Motor neuron (in vitro differentiated cells): ENCODE measurements at regions not wholly inside any gene's neighbourhood (a gene's known extent, or its start where the extent isn't known, plus 50 kb on each side); places are given as distances from the start of the nearest gene placed in this dataset.
A peak's percentile ranks its signal among the peaks of the same experiment; 100 is the strongest.
"Not testable (repeated sequence)": the region's sequence is repeated elsewhere in the genome, so short reads cannot be mapped to it uniquely, and the experiment has no call there.

Source experiments
- ATAC-seq, 8 experiments: fragments of 200-7000 bp; cut with Tn5 transposase; replicated peaks in 6 of 8; 2 replicates each; pipeline ENCODE4 v1.8.0; 2021; ENCODE audit warnings: mild to moderate bottlenecking in 8 of 8, moderate library complexity in 8 of 8
- H3K27ac ChIP-seq, 2 donors: fragments of 250-450 bp; sonication (Bioruptor Pico); 2 replicates each; pipeline ENCODE4 v1.9.0; 2021; ENCODE audit warnings: antibody characterized with exemption in 2 of 2, mild to moderate bottlenecking in 2 of 2, moderate library complexity in 1 of 2
- H3K4me1 ChIP-seq, 2 donors: fragments of 250-450 bp; sonication (Bioruptor Pico); replicated peaks in 1 of 2; 2 replicates each; pipeline ENCODE4 v1.6.1; 2021; ENCODE audit warnings: antibody characterized with exemption in 2 of 2, mild to moderate bottlenecking in 2 of 2, moderate library complexity in 1 of 2
- H3K4me3 ChIP-seq, 5 donors: fragments of 250-450 bp; sonication (Bioruptor Pico); 2 replicates each; pipeline ENCODE4 v1.9.0; 2021; ENCODE audit warnings: antibody characterized with exemption in 5 of 5, mild to moderate bottlenecking in 5 of 5, moderate library complexity in 4 of 5
- WGBS, 10 experiments: fragments of 450-650 bp; shearing (Covaris generic); methylation state at CpG; one replicate each; pipeline ENCODE4 v1.0.0; 2022; 5-methylcytosine and 5-hydroxymethylcytosine counted together
- in situ Hi-C, 9 experiments: fragments of 400-800 bp; cut with MboI; loops; one replicate each; pipeline ENCODE4 v1.15.0; 2021; ENCODE audit warnings: low sequenced_read_pairs in 9 of 9, low pct_unique_long_range_greater_than_20kb in 2 of 9; ENCODE audit not compliant: unreplicated experiment in 9 of 9

GRCh38 chr15:61336026-61336638 is 107.0 kb upstream of the RORA start:
- 0 to 83% (median 64%) methylated on average over 1 to 3 of the region's 3 CpGs; no CpG with 5 or more reads in 1 of the 10 experiments for WGBS, 10 experiments
- H3K27ac ChIP-seq: no peak overlapping the region
- no peak for ATAC-seq
- no peaks in the 10 kb centered on the region for H3K4me1 ChIP-seq
- in situ Hi-C loops: no loop called here
- no peak overlapping the region for H3K4me3 ChIP-seq

- ATAC-seq, H3K4me1 ChIP-seq, H3K4me3 ChIP-seq, in situ Hi-C loops, H3K27ac ChIP-seq: not testable (repeated sequence)
- 67 to 100% (median 93%) methylated on average over 1 to 5 of the region's 5 CpGs; no CpG with 5 or more reads in 3 of the 10 experiments for WGBS, 10 experiments
Observed at GRCh38 chr15:61334714-61335113, 105.6 kb upstream of the RORA start.

- ATAC-seq: no peak
- Histone ChIP-seq H3K27ac (no peak overlapping the region), H3K4me1 (no peaks in the 10 kb centered on the region), H3K4me3 (no peak overlapping the region)
- in situ Hi-C loops: no loop called here
- 44 to 97% (median 77%) methylated on average over 3 of the region's 3 CpGs for WGBS, 10 experiments
Observed at GRCh38 chr15:61331019-61331418, 101.9 kb upstream of the RORA start.

- in situ Hi-C loops: no loop called here
- peak in 1 of 8 experiments; percentile 90 for ATAC-seq
- no peak overlapping the region for H3K27ac ChIP-seq
- H3K4me3 ChIP-seq: no peak overlapping the region
- no peaks in the 10 kb centered on the region for H3K4me1 ChIP-seq
- WGBS, 10 experiments: 0 to 100% (median 63%) methylated on average over 1 to 6 of the region's 8 CpGs
Observed at GRCh38 chr15:61327019-61327631, 98.0 kb upstream of the RORA start.

GRCh38 chr15:61319892-61320291 is 90.8 kb upstream of the RORA start:
- in situ Hi-C loops: no loop called here
- WGBS, 10 experiments: 6 to 100% (median 67%) methylated on average over 1 to 2 of the region's 2 CpGs; no CpG with 5 or more reads in 1 of the 10 experiments
- Histone ChIP-seq H3K4me3 (no peak overlapping the region), H3K27ac (no peak overlapping the region), H3K4me1 (peaks cover 0 to 3% of the 10 kb centered on the region in 2 donors)
- ATAC-seq: no peak

DNA sequence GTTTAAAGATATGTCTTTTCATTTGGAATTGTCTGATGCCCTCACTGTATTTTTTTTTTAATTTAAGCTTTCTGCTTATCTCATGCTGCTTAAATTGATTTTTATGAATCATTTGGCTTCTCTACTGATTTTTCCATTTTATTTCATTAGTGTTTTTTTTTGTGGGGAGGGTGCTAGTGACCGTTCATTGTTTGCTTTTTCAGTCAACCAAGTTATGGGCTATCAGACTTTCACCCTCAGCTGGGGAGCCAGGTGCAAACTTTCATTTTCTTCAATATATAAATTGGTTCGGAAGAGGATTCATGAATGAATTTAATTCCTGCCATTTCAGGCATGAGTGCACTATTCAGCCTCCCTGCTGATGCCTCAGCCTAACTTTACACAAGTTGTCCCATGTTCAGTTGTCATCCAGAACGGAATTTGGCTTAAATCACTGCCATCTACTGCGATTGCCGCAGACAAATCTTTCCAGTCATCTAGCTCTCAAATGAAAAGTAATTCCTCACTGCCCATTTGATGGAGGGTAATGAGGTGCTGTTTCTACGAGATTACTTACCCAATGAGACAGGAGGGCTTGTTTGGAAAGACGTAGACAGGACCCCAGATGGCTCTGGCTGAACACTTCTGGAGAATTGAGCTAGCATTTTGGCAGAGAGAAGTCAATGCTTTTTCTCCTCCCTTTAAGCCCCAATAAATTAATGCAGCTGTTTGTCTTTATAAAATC is 89.9 kb upstream of the RORA start:
- ATAC-seq: no peak

DNA sequence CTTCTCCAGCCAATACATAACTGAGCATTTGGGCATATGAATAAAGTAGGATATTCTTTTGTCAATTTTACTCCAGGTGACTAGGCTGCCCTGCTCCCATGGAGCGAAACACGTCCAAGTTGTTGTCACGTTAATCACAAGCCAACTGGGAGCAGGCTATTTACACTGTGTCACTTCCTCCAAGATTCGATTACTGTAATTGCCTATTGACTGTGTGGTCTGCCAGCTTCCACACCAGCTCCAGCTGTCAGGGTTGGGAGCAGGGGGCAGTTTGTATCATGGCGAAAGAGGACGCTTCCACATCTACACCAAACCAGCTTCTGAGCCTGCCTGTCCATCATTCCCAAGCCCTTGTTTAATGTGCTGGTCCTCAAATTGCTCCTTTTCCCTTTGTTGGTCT is 89.2 kb upstream of the RORA start:
- peak in 3 of 8 experiments; percentile 36 to 75 (median 54) for ATAC-seq
- no peak overlapping the region for H3K4me3 ChIP-seq
- H3K4me1 ChIP-seq: peaks cover 0 to 3% of the 10 kb centered on the region in 2 donors
- no peak overlapping the region for H3K27ac ChIP-seq
- 0 to 87% (median 53%) methylated on average over 1 to 6 of the region's 6 CpGs; no CpG with 5 or more reads in 5 of the 10 experiments for whole genome bisulfite sequencing, 10 experiments
- in situ Hi-C loops: no loop called here

More for the DNA sequence above, 89.9 kb upstream of the RORA start:
- H3K4me3 ChIP-seq: no peak overlapping the region
- no peak overlapping the region for H3K27ac ChIP-seq
- in situ Hi-C loops: no loop called here
- H3K4me1 ChIP-seq: peaks cover 0 to 3% of the 10 kb centered on the region in 2 donors
- 7 to 100% (median 82%) methylated on average over 1 to 7 of the region's 7 CpGs for WGBS, 10 experiments

GRCh38 chr15:61315471-61315870 is 86.4 kb upstream of the RORA start:
- ATAC-seq: no peak
- Histone ChIP-seq H3K4me1 (peaks cover 0 to 3% of the 10 kb centered on the region in 2 donors), H3K4me3 (no peak overlapping the region), H3K27ac (no peak overlapping the region)
- in situ Hi-C loops: no loop called here
- 67 to 100% (median 96%) methylated on average over 1 to 4 of the region's 6 CpGs; no CpG with 5 or more reads in 3 of the 10 experiments for WGBS, 10 experiments

DNA sequence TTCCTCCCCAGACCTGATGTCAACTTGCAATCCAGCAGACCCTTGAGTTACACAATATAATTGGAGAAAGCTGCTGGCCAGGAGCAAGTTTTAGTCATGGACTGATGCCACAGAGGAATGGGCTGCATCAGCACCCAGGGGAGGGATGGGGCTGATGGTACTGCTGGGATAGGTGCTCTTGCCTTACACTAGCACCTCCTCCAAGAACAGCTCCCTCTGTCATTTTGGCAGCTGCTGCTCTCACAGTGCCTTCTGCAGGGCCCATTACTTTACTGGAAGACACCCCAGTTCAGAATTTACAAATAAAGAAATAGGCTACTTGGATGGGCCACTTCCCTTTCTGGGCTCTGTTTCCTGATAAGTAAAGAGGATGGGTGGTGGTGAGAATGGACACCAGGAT is 85.3 kb upstream of the RORA start:
- ATAC-seq: no peak
- H3K27ac ChIP-seq: no peak overlapping the region
- no peak overlapping the region for H3K4me3 ChIP-seq
- peaks cover 0 to 3% of the 10 kb centered on the region in 2 donors for H3K4me1 ChIP-seq
- in situ Hi-C loops: no loop called here

DNA sequence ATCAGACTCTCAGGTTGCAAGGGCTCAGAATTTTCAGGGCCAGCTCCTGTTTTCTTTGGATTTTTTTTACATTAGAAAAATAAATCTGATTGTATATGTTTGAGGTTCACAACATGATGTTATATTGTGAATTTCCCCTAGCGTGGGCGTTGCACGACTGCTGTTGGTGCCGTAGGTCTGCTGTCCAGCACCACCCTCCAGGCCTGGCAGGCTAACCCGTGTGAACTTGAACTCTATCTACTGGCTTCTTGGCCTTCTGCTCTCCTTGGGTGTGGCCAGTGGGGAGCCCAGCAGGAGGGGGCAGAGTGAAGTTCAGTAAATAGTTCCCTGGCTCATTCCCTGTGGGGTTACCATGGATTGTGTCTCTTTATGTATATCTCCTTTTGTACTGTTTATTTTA is 80.5 kb upstream of the RORA start:
- in situ Hi-C loops: no loop called here
- H3K4me3 ChIP-seq: no peak overlapping the region
- WGBS, 10 experiments: 31 to 94% (median 73%) methylated on average over 1 to 5 of the region's 5 CpGs; no CpG with 5 or more reads in 3 of the 10 experiments
- peaks cover 0 to 6% of the 10 kb centered on the region in 2 donors for H3K4me1 ChIP-seq
- no peak for ATAC-seq
- no peak overlapping the region for H3K27ac ChIP-seq

- peaks cover 0 to 6% of the 10 kb centered on the region in 2 donors for H3K4me1 ChIP-seq
- no peak overlapping the region for H3K4me3 ChIP-seq
- in situ Hi-C loops: no loop called here
- ATAC-seq: no peak
- no peak overlapping the region for H3K27ac ChIP-seq
- 54 to 92% (median 62%) methylated on average over 1 to 6 of the region's 7 CpGs; no CpG with 5 or more reads in 2 of the 10 experiments for WGBS, 10 experiments
Observed at GRCh38 chr15:61309031-61309511, 80.0 kb upstream of the RORA start.

GRCh38 chr15:61308437-61308836 is 79.3 kb upstream of the RORA start:
- 6 to 92% (median 76%) methylated on average over 1 to 2 of the region's 2 CpGs; no CpG with 5 or more reads in 2 of the 10 experiments for WGBS, 10 experiments
- peaks cover 0 to 6% of the 10 kb centered on the region in 2 donors for H3K4me1 ChIP-seq

GRCh38 chr15:61307474-61307873 is 78.4 kb upstream of the RORA start:
- in situ Hi-C loops: no loop called here
- WGBS, 10 experiments: 4 to 81% (median 50%) methylated on average over 1 to 5 of the region's 5 CpGs
- ATAC-seq: peak in 5 of 8 experiments; percentile 15 to 82 (median 49)

More at GRCh38 chr15:61308437-61308836, 79.3 kb upstream of the RORA start:
- in situ Hi-C loops: no loop called here
- peak in 2 of 8 experiments; percentile 56 to 64 for ATAC-seq
- H3K4me3 ChIP-seq: no peak overlapping the region
- H3K27ac ChIP-seq: no peak overlapping the region

More at GRCh38 chr15:61307474-61307873, 78.4 kb upstream of the RORA start:
- Histone ChIP-seq H3K4me1 (peaks cover 0 to 6% of the 10 kb centered on the region in 2 donors), H3K27ac (no peak overlapping the region), H3K4me3 (no peak overlapping the region)
